ENCODE measurements at regions not wholly inside any gene's neighbourhood (a gene's known extent, or its start where the extent isn't known, plus 50 kb on each side); places are given as distances from the start of the nearest gene placed in this dataset.
"Not testable (repeated sequence)": the region's sequence is repeated elsewhere in the genome, so short reads cannot be mapped to it uniquely, and the experiment has no call there.

GRCh38 chr1:208979776-208980175, 603.7 kb upstream of the CAMK1G start:
- no peak for DNase-seq

- DNase-seq, result no peak
These were observed 602.9 kb upstream of the CAMK1G start for GRCh38 chr1:208980605-208981004.

GRCh38 chr1:208985231-208985630, 598.3 kb upstream of the CAMK1G start:
- DNase-seq, result no peak

- no peak for DNase-seq
These were observed 594.7 kb upstream of the CAMK1G start for GRCh38 chr1:208988811-208989222.

GRCh38 chr1:208990456-208990855, 593.1 kb upstream of the CAMK1G start:
- no peak for DNase-seq

GRCh38 chr1:208997053-208997452, 586.5 kb upstream of the CAMK1G start:
- not testable (repeated sequence) for DNase-seq

GRCh38 chr1:208997726-208998312, 585.7 kb upstream of the CAMK1G start:
- DNase-seq, result no peak

GRCh38 chr1:209008586-209008985, 574.9 kb upstream of the CAMK1G start:
- DNase-seq, result no peak

GRCh38 chr1:209010475-209011230, 572.9 kb upstream of the CAMK1G start:
- no peak for DNase-seq

GRCh38 chr1:209012443-209013196, 570.9 kb upstream of the CAMK1G start:
- no peak for DNase-seq

- DNase-seq, result no peak
These were observed 568.4 kb upstream of the CAMK1G start for GRCh38 chr1:209015092-209015491.

GRCh38 chr1:209021622-209022021, 561.9 kb upstream of the CAMK1G start:
- DNase-seq, result no peak

GRCh38 chr1:209023790-209024189, 559.7 kb upstream of the CAMK1G start:
- DNase-seq, result no peak

GRCh38 chr1:209029737-209030136, 553.8 kb upstream of the CAMK1G start:
- no peak for DNase-seq

GRCh38 chr1:209030454-209031167, 552.9 kb upstream of the CAMK1G start:
- DNase-seq, result no peak

- no peak for DNase-seq
These were observed 546.5 kb upstream of the CAMK1G start for GRCh38 chr1:209037064-209037463.

GRCh38 chr1:209038316-209038715, 545.2 kb upstream of the CAMK1G start:
- no peak for DNase-seq

GRCh38 chr1:209038735-209039134, 544.8 kb upstream of the CAMK1G start:
- DNase-seq, result no peak

GRCh38 chr1:209040351-209040750, 543.2 kb upstream of the CAMK1G start:
- DNase-seq, result no peak

- no peak for DNase-seq
These were observed 541.6 kb upstream of the CAMK1G start for GRCh38 chr1:209041927-209042326.

- no peak for DNase-seq
These were observed 541.1 kb upstream of the CAMK1G start for GRCh38 chr1:209042413-209042812.

- DNase-seq, result no peak
These were observed 538.0 kb upstream of the CAMK1G start for GRCh38 chr1:209045331-209046057.

- no peak for DNase-seq
These were observed 537.5 kb upstream of the CAMK1G start for GRCh38 chr1:209046058-209046417.

Data from NCI-H524 treated with DMSO at 0.1 percent for 48 hours (cell line).